HepG2 (cell line): ENCODE measurements at regions not wholly inside any gene's neighbourhood (a gene's known extent, or its start where the extent isn't known, plus 50 kb on each side); places are given as distances from the start of the nearest gene placed in this dataset.

Source experiments
- ATAC-seq: fragments of 200-7000 bp; cut with Tn5 transposase; 3 replicates; pipeline ENCODE4 v1.9.1; 2020; ENCODE audit warnings: mild to moderate bottlenecking, moderate library complexity
- BruUV-seq: library from RNA; stranded (reverse); fragments of 400-500 nt; replicated peaks from 2 replicates; lab custom pipeline; 2021; lab: Mats Ljungman, UMichigan
- CTCF ChIA-PET: fragments of 300-600 bp; formaldehyde crosslinking; extraction: SDS; loops from one replicate; lab custom pipeline; 2021; ENCODE audit warnings: low total read pairs, inconsistent platforms, low intra/inter-chr PET ratio; lab: Yijun Ruan, JAX
- POLR2A ChIA-PET: fragments of 350-600 bp; sonication (Branson Sonifier 250); formaldehyde crosslinking; loops from one replicate; lab custom pipeline; 2020; ENCODE audit warnings: antibody characterized with exemption, inconsistent platforms; lab: Yijun Ruan, JAX
- DNase-seq: peaks from one replicate; pipeline ENCODE4 v3.0.0-alpha.2; 2015; ENCODE audit warnings: low spot score
- FAIRE-seq: peaks from 3 replicates; lab custom pipeline; 2011; peaks lifted over from hg19 to GRCh38; lab: Jason Lieb, UNC
- H2AFZ ChIP-seq: one replicate; pipeline ENCODE4 v1.6.1; 2011; ENCODE audit warnings: low read length, inconsistent platforms
- H3K27ac ChIP-seq: fragments of 300-600 bp; 3 replicates; pipeline ENCODE4 v1.8.0; 2011; ENCODE audit warnings: mixed run types, mild to moderate bottlenecking, mixed read lengths, low read length, inconsistent platforms; ENCODE audit not compliant: insufficient read depth; ENCODE audit errors: extremely low read length
- H3K27me3 ChIP-seq, 2 experiments: fragments of 200-600 bp in 1 of 2; 2 replicates in 1 of 2; 3 replicates in 1 of 2; pipeline versions ENCODE4 v1.6.0 to v1.8.0; 2011; ENCODE audit warnings: low read length in 2 of 2, mild to moderate bottlenecking in 2 of 2, moderate library complexity in 2 of 2, inconsistent platforms in 1 of 2; ENCODE audit not compliant: insufficient read depth in 2 of 2, control insufficient read depth in 1 of 2
- H3K36me3 ChIP-seq, 2 experiments: fragments of 200-600 bp in 1 of 2; replicated peaks in 1 of 2; 2 replicates in 1 of 2; 3 replicates in 1 of 2; pipeline versions ENCODE4 v1.5.1 to v1.8.0; 2011; ENCODE audit warnings: low read length in 2 of 2, inconsistent platforms in 1 of 2; ENCODE audit not compliant: insufficient read depth in 2 of 2, control insufficient read depth in 1 of 2
- H3K4me1 ChIP-seq: 2 replicates; pipeline ENCODE4 v1.5.1; 2012; ENCODE audit warnings: low read length, inconsistent platforms; ENCODE audit not compliant: insufficient read depth
- H3K4me2 ChIP-seq: 2 replicates; pipeline ENCODE4 v1.6.0; 2011; ENCODE audit warnings: low read depth, low read length, inconsistent platforms
- H3K4me3 ChIP-seq, 3 experiments: fragments of 200-600 bp in 1 of 3; sonication (generic), shearing (Covaris generic) in 1 of 3; replicated peaks in 1 of 3; 2 replicates each; pipeline ENCODE4 v1.5.1; 2011 to 2016; ENCODE audit warnings: low read length in 3 of 3, inconsistent platforms in 2 of 3, low read depth in 2 of 3, mild to moderate bottlenecking in 2 of 3, control low read depth in 1 of 3, mixed read lengths in 1 of 3; ENCODE audit not compliant: insufficient read depth in 1 of 3
- H3K79me2 ChIP-seq: one replicate; pipeline ENCODE4 v1.6.1; 2011; ENCODE audit warnings: low read length, inconsistent platforms; ENCODE audit not compliant: insufficient read depth
- H3K9ac ChIP-seq: 2 replicates; pipeline ENCODE4 v1.6.0; 2011; ENCODE audit warnings: mild to moderate bottlenecking, low read depth, low read length, inconsistent platforms; ENCODE audit not compliant: insufficient read depth
- H3K9me3 ChIP-seq: 2 replicates; pipeline ENCODE4 v1.5.1; 2012; ENCODE audit warnings: mild to moderate bottlenecking, low read length
- H4K20me1 ChIP-seq: 2 replicates; pipeline ENCODE4 v1.6.0; 2011; ENCODE audit warnings: inconsistent platforms, mild to moderate bottlenecking, low read length, moderate library complexity; ENCODE audit not compliant: insufficient read depth
- CEBPB ChIP-seq: IDR thresholded peaks from 2 replicates; pipeline ENCODE4 v1.6.1; 2011; ENCODE audit warnings: low read depth, low read length, improper control_type of control experiment, borderline replicate concordance
- CREB1 ChIP-seq, 2 experiments: fragments of 450-650 bp in 1 of 2; IDR thresholded peaks; 2 replicates each; pipeline ENCODE4 v1.6.1; 2016 to 2017; ENCODE audit warnings: control low read depth in 1 of 2, mild to moderate bottlenecking in 1 of 2, missing compliant biosample characterization in 1 of 2, missing genetic modification characterization in 1 of 2
- DDIT3 ChIP-seq: sonication (generic); formaldehyde crosslinking; IDR thresholded peaks from 2 replicates; pipeline ENCODE4 v1.4.0; 2020; ENCODE audit warnings: mild to moderate bottlenecking, missing genetic modification reagents
- E2F5 ChIP-seq: sonication (generic); formaldehyde crosslinking; conservative IDR thresholded peaks from 2 replicates; pipeline ENCODE4 v1.4.0; 2020; ENCODE audit warnings: missing genetic modification reagents
- EP300 ChIP-seq, 3 experiments: sonication (generic) in 1 of 3; formaldehyde crosslinking in 1 of 3; IDR thresholded peaks; 2 replicates each; pipeline versions ENCODE4 v1.5.1 to v1.6.1; 2011 to 2020; ENCODE audit warnings: low read depth in 2 of 3, low read length in 2 of 3, borderline replicate concordance in 1 of 3, improper control_type of control experiment in 1 of 3, mild to moderate bottlenecking in 1 of 3, missing genetic modification reagents in 1 of 3, moderate library complexity in 1 of 3
- FOXA3 ChIP-seq: IDR thresholded peaks from 2 replicates; pipeline ENCODE4 v1.6.1; 2016; ENCODE audit warnings: missing genetic modification reagents, missing compliant biosample characterization
- FOXJ3 ChIP-seq: sonication (generic); formaldehyde crosslinking; IDR thresholded peaks from 2 replicates; pipeline ENCODE4 v1.4.0; 2020; ENCODE audit warnings: missing genetic modification reagents, mild to moderate bottlenecking, borderline replicate concordance
- ONECUT2 ChIP-seq: sonication (generic); formaldehyde crosslinking; IDR thresholded peaks from 2 replicates; pipeline ENCODE4 v1.4.0; 2020; ENCODE audit warnings: missing genetic modification reagents
- RXRA ChIP-seq: sonication (generic); formaldehyde crosslinking; IDR thresholded peaks from 2 replicates; pipeline ENCODE4 v1.5.1; 2020; ENCODE audit warnings: missing genetic modification reagents
- YY1 ChIP-seq: IDR thresholded peaks from 2 replicates; pipeline ENCODE4 v1.6.1; 2011; ENCODE audit warnings: low read length, low read depth, moderate library complexity, mild to moderate bottlenecking; ENCODE audit not compliant: insufficient read depth, insufficient replicate concordance
- ZNF180 ChIP-seq: sonication (generic); formaldehyde crosslinking; IDR thresholded peaks from 2 replicates; pipeline ENCODE4 v1.4.0; 2020; ENCODE audit warnings: low read depth, missing genetic modification reagents, borderline replicate concordance
- ZNF3 ChIP-seq: IDR thresholded peaks from 2 replicates; pipeline ENCODE4 v1.7.0; 2017; ENCODE audit warnings: inconsistent platforms
- ZNF510 ChIP-seq: sonication (generic); formaldehyde crosslinking; IDR thresholded peaks from 2 replicates; pipeline ENCODE4 v1.4.0; 2020; ENCODE audit warnings: low read depth, mild to moderate bottlenecking, missing genetic modification reagents
- ZNF563 ChIP-seq: sonication (generic); formaldehyde crosslinking; IDR thresholded peaks from 2 replicates; pipeline ENCODE4 v1.8.0; 2022; ENCODE audit warnings: mild to moderate bottlenecking, moderate library complexity, missing genetic modification reagents
- ZNF792 ChIP-seq: IDR thresholded peaks from 2 replicates; pipeline ENCODE4 v1.6.1; 2016
- ZNF878 ChIP-seq: sonication (generic); formaldehyde crosslinking; IDR thresholded peaks from 2 replicates; pipeline ENCODE4 v1.8.1; 2023; ENCODE audit warnings: mild to moderate bottlenecking, missing genetic modification reagents, moderate library complexity
- WGBS: methylation state at CpG from one replicate; pipeline ENCODE4 v1.1.6; 2017; ENCODE audit warnings: low lambda C conversion rate; 5-methylcytosine and 5-hydroxymethylcytosine counted together
- in situ Hi-C: cut with HindIII; loops from 2 replicates; pipeline ENCODE4 v1.10.0; 2017; ENCODE audit warnings: low pct_unique_long_range_greater_than_20kb; ENCODE audit not compliant: extremely low pct_ligation_motif_present
- intact Hi-C: fragments of 100-400 bp; cut with micrococcal nuclease; formaldehyde crosslinking; loops from one replicate; pipeline ENCODE4 v1.10.0; 2022; ENCODE audit not compliant: unreplicated experiment
- TF ChIP-seq, protein P1 (sequence below): sonication (generic); formaldehyde crosslinking; IDR thresholded peaks from 2 replicates; pipeline ENCODE4 v1.5.0; 2020; ENCODE audit warnings: missing genetic modification reagents
- TF ChIP-seq, protein P2 (sequence below): sonication (generic); formaldehyde crosslinking; IDR thresholded peaks from 2 replicates; pipeline ENCODE4 v1.5.1; 2020; ENCODE audit warnings: mild to moderate bottlenecking, missing genetic modification reagents, borderline replicate concordance

GRCh38 chrX:99184153-99184552, 1225.9 kb downstream of the PCDH19 start:
- Histone ChIP-seq H3K4me2 (no peak overlapping the region), H3K4me1 (peaks cover 11% of the 10 kb centered on the region; the same call in 1 of the 2 replicates), H2AFZ (no peak overlapping the region), H4K20me1 (no peaks in the 10 kb centered on the region), H3K36me3 (no peaks in the 10 kb centered on the region), H3K27ac (no peak overlapping the region), H3K4me3 (no peak overlapping the region), H3K79me2 (no peaks in the 10 kb centered on the region), H3K9me3 (no peaks in the 10 kb centered on the region), H3K27me3 (no peaks in the 10 kb centered on the region), H3K9ac (no peak overlapping the region)
- in situ Hi-C loops (no loop called here), intact Hi-C loops (no loop called here)
- WGBS = 0% methylated on average over 1 of the region's 1 CpG
- peak; percentile 24 for DNase-seq
- BruUV-seq = no TSS peak
- ChIA-PET CTCF (no interaction called here), POLR2A (no interaction called here)
- peak; percentile 87 for ATAC-seq
- peak; percentile 43 for FAIRE-seq
- TF ChIP-seq DDIT3 (CRISPR knock-in tag) (no peak), ZNF792 (CRISPR knock-in tag) (no peak), ZNF510 (CRISPR knock-in tag) (no peak), ZNF180 (CRISPR knock-in tag) (no peak), FOXA3 (CRISPR knock-in tag) (peak; percentile 91), RXRA (no peak), EP300 (IDR thresholded peaks at IDR 0.05; ENCODE audit: low read depth in 2 of 2, low read length in 2 of 2) (0 out of 4 replicates have a peak, but pooled peaks of 1 of the 2 experiments have one; percentile 13), EP300 (CRISPR knock-in tag; IDR thresholded peaks at IDR 0.05; ENCODE audit: borderline replicate concordance) (no peak), ZNF563 (CRISPR knock-in tag) (no peak), CEBPB (peak; percentile 95), CREB1 (IDR thresholded peaks at IDR 0.05) (no peak), CREB1 (CRISPR knock-in tag; IDR thresholded peaks at IDR 0.05) (no peak), E2F5 (no peak), ZNF878 (CRISPR knock-in tag) (no peak), FOXJ3 (CRISPR knock-in tag) (peak; percentile 41; the same call in 1 of the 2 replicates), YY1 (no peak), ZNF3 (peak; percentile 79), ONECUT2 (CRISPR knock-in tag) (no peak)
- TF ChIP-seq, protein P1, sequence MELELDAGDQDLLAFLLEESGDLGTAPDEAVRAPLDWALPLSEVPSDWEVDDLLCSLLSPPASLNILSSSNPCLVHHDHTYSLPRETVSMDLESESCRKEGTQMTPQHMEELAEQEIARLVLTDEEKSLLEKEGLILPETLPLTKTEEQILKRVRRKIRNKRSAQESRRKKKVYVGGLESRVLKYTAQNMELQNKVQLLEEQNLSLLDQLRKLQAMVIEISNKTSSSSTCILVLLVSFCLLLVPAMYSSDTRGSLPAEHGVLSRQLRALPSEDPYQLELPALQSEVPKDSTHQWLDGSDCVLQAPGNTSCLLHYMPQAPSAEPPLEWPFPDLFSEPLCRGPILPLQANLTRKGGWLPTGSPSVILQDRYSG (CRISPR knock-in tag) = no peak
- TF ChIP-seq, protein P2, sequence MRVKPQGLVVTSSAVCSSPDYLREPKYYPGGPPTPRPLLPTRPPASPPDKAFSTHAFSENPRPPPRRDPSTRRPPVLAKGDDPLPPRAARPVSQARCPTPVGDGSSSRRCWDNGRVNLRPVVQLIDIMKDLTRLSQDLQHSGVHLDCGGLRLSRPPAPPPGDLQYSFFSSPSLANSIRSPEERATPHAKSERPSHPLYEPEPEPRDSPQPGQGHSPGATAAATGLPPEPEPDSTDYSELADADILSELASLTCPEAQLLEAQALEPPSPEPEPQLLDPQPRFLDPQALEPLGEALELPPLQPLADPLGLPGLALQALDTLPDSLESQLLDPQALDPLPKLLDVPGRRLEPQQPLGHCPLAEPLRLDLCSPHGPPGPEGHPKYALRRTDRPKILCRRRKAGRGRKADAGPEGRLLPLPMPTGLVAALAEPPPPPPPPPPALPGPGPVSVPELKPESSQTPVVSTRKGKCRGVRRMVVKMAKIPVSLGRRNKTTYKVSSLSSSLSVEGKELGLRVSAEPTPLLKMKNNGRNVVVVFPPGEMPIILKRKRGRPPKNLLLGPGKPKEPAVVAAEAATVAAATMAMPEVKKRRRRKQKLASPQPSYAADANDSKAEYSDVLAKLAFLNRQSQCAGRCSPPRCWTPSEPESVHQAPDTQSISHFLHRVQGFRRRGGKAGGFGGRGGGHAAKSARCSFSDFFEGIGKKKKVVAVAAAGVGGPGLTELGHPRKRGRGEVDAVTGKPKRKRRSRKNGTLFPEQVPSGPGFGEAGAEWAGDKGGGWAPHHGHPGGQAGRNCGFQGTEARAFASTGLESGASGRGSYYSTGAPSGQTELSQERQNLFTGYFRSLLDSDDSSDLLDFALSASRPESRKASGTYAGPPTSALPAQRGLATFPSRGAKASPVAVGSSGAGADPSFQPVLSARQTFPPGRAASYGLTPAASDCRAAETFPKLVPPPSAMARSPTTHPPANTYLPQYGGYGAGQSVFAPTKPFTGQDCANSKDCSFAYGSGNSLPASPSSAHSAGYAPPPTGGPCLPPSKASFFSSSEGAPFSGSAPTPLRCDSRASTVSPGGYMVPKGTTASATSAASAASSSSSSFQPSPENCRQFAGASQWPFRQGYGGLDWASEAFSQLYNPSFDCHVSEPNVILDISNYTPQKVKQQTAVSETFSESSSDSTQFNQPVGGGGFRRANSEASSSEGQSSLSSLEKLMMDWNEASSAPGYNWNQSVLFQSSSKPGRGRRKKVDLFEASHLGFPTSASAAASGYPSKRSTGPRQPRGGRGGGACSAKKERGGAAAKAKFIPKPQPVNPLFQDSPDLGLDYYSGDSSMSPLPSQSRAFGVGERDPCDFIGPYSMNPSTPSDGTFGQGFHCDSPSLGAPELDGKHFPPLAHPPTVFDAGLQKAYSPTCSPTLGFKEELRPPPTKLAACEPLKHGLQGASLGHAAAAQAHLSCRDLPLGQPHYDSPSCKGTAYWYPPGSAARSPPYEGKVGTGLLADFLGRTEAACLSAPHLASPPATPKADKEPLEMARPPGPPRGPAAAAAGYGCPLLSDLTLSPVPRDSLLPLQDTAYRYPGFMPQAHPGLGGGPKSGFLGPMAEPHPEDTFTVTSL (CRISPR knock-in tag) = peak; percentile 65; the same call in 1 of the 2 replicates
